ENCODE measurements at regions not wholly inside any gene's neighbourhood (a gene's known extent, or its start where the extent isn't known, plus 50 kb on each side); places are given as distances from the start of the nearest gene placed in this dataset.

DNA sequence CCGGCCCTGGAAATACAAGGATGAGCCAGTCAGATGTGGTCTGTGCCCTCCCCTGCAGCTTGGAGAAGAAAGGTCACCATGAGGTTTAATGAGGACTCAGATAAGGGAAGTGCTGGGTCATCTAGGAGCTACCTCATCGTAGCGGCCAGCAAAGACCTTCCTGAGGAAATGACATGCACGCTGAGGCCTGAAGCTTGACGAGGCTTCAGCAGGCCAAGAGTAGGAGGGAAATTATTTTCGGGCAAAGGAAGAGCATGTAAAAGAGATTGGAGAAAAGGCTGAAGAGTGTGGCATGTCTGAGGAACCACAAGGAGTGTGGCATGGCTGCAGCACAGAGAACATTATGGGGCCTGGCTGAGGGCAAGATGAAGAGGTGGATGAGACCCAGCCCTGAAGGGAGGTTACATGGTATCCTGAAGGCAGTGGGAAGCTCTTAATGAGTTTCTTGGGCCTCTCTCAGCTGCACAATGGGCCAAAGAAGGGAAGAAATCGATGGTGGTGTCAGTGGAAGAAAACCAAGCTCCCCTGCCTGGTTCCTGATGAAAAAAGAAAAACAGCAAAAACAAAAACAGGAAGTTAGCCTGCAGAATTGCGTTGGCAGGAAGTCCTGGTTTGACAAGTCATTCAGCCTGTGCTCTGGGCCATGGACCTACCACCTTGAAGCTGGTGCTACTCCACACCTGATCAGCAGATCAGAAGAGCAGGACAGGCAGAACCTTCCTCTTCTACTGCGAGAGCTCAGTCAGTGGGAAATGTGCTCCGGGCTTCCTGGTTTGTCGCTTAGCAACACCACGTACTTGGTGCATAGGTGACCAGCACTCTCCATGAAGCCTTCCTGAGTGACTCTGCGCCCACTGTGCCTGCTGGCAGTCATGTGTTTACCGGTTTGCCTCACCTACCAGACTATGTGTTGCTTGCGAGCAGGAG, 134.5 kb upstream of the KLF3 start:
- H3K4me1 ChIP-seq (ENCODE audit: control insufficient read depth, insufficient read depth, low read length) = no peaks in the 10 kb centered on the region
- 95% methylated on average over 6 of the region's 15 CpGs; no CpG with 5 or more reads in 1 of the 2 experiments for WGBS, 2 experiments (ENCODE audit: extremely low coverage in 2 of 2, insufficient read length in 1 of 2)

More for the DNA sequence above, 134.5 kb upstream of the KLF3 start:
- Histone ChIP-seq H3K79me1 (ENCODE audit: low read depth in 1 of 2, low read length in 2 of 2) (no peaks in the 10 kb centered on the region), H3K56ac (ENCODE audit: extremely low read depth, insufficient read depth, low read length) (no peak overlapping the region), H2AK5ac (ENCODE audit: low read depth, low read length) (no peak overlapping the region), H3K4me2 (ENCODE audit: low read depth, low read length) (no peak overlapping the region), H3K9ac (ENCODE audit: low read depth, low read length) (no peak overlapping the region), H2AFZ (replicated peaks; ENCODE audit: low read length, poor library complexity) (no peak overlapping the region), H3K9me1 (ENCODE audit: insufficient read depth, low read length) (no peaks in the 10 kb centered on the region), H2BK5ac (ENCODE audit: low read depth, low read length, poor library complexity, severe bottlenecking) (no peak overlapping the region), H4K5ac (ENCODE audit: low read depth, low read length) (no peak overlapping the region), H3K4me3 (ENCODE audit: insufficient read depth, low read depth, low read length) (no peak overlapping the region), H2BK120ac (ENCODE audit: low read depth, low read length) (no peak overlapping the region), H4K20me1 (ENCODE audit: insufficient read depth, low read length) (no peaks in the 10 kb centered on the region), H3K4ac (ENCODE audit: low read depth, low read length) (no peak overlapping the region), H3K27ac (ENCODE audit: insufficient read depth, low read length) (no peak overlapping the region), H2BK20ac (ENCODE audit: low read depth, low read length) (no peak overlapping the region), H4K8ac (ENCODE audit: low read depth in 2 of 2, low read length in 2 of 2) (no peak overlapping the region), H3K36me3 (ENCODE audit: control insufficient read depth, insufficient read depth, low read length) (no peaks in the 10 kb centered on the region), H3K18ac (ENCODE audit: low read depth, low read length) (no peak overlapping the region), H3K9me3 (ENCODE audit: control insufficient read depth, insufficient read depth, low read length) (no peaks in the 10 kb centered on the region), H3K27me3 (ENCODE audit: control insufficient read depth, insufficient read depth, low read length) (peaks cover 7% of the 10 kb centered on the region), H3K23ac (ENCODE audit: low read depth, low read length) (no peak overlapping the region), H2AK9ac (replicated peaks; ENCODE audit: low read depth, low read length, poor library complexity) (no peak overlapping the region), H3K14ac (replicated peaks; ENCODE audit: low read depth, low read length) (no peak overlapping the region), H2BK15ac (ENCODE audit: low read depth, low read length) (no peak overlapping the region), H4K91ac (ENCODE audit: insufficient read depth, low read depth, low read length) (no peak overlapping the region)
- CTCF ChIA-PET = no interaction called here
- dilution Hi-C loops (cut with HindIII; ENCODE audit: low sequenced_read_pairs, unreplicated experiment) = no loop called here
- in situ Hi-C loops (cut with MboI; ENCODE audit: low sequenced_read_pairs) = no loop called here
- DNase-seq (no peak), ATAC-seq (ENCODE audit: low read depth) (no peak)
- TF ChIP-seq MAZ (IDR thresholded peaks at IDR 0.05; ENCODE audit: borderline replicate concordance, low read depth, low read length) (no peak), CEBPB (IDR thresholded peaks at IDR 0.05; ENCODE audit: low read depth, low read length) (no peak), MAFK (IDR thresholded peaks at IDR 0.05; ENCODE audit: low read depth, low read length) (no peak), POLR2A (IDR thresholded peaks at IDR 0.05; ENCODE audit: low read depth, low read length) (no peak), BHLHE40 (IDR thresholded peaks at IDR 0.05; ENCODE audit: low read depth, low read length) (no peak), RCOR1 (IDR thresholded peaks at IDR 0.05; ENCODE audit: insufficient replicate concordance, low read length) (no peak), RFX5 (IDR thresholded peaks at IDR 0.05; ENCODE audit: low read depth, low read length) (no peak), CHD1 (IDR thresholded peaks at IDR 0.05; ENCODE audit: low read depth, low read length) (no peak)
- TF ChIP-seq, protein P1, sequence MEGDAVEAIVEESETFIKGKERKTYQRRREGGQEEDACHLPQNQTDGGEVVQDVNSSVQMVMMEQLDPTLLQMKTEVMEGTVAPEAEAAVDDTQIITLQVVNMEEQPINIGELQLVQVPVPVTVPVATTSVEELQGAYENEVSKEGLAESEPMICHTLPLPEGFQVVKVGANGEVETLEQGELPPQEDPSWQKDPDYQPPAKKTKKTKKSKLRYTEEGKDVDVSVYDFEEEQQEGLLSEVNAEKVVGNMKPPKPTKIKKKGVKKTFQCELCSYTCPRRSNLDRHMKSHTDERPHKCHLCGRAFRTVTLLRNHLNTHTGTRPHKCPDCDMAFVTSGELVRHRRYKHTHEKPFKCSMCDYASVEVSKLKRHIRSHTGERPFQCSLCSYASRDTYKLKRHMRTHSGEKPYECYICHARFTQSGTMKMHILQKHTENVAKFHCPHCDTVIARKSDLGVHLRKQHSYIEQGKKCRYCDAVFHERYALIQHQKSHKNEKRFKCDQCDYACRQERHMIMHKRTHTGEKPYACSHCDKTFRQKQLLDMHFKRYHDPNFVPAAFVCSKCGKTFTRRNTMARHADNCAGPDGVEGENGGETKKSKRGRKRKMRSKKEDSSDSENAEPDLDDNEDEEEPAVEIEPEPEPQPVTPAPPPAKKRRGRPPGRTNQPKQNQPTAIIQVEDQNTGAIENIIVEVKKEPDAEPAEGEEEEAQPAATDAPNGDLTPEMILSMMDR (conservative IDR thresholded peaks at IDR 0.05; ENCODE audit: low read depth, low read length) = no peak
- TF ChIP-seq, protein P2, sequence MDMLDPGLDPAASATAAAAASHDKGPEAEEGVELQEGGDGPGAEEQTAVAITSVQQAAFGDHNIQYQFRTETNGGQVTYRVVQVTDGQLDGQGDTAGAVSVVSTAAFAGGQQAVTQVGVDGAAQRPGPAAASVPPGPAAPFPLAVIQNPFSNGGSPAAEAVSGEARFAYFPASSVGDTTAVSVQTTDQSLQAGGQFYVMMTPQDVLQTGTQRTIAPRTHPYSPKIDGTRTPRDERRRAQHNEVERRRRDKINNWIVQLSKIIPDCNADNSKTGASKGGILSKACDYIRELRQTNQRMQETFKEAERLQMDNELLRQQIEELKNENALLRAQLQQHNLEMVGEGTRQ (IDR thresholded peaks at IDR 0.05; ENCODE audit: low read depth, low read length) = no peak
- intact Hi-C loops (cut with micrococcal nuclease) = no loop called here
- BruUV-seq (replicated peaks) = no TSS peak
- POLR2A ChIA-PET (ENCODE audit: unreplicated experiment) = no interaction called here

All from IMR-90 (cell line).